SKM-1 (cell line): ENCODE measurements at regions not wholly inside any gene's neighbourhood (a gene's known extent, or its start where the extent isn't known, plus 50 kb on each side); places are given as distances from the start of the nearest gene placed in this dataset.

Experiments
- DNase-seq: peaks from one replicate; lab custom pipeline; 2025; ENCODE audit not compliant: unreplicated experiment; lab: John Stamatoyannopoulos, UW

GRCh38 chr11:70697701-70698100 lies 299.4 kb downstream of the CTTN start:
- no peak for DNase-seq

GRCh38 chr11:70698871-70699270 lies 300.5 kb downstream of the CTTN start:
- DNase-seq: no peak

- DNase-seq: no peak
These were observed 301.2 kb downstream of the CTTN start for GRCh38 chr11:70699294-70700221.

GRCh38 chr11:70700453-70700852 lies 302.1 kb downstream of the CTTN start:
- no peak for DNase-seq

GRCh38 chr11:70700871-70701270 lies 302.5 kb downstream of the CTTN start:
- no peak for DNase-seq

- no peak for DNase-seq
These were observed 303.8 kb downstream of the CTTN start for GRCh38 chr11:70702040-70702648.

- DNase-seq: no peak
These were observed 305.1 kb downstream of the CTTN start for GRCh38 chr11:70703141-70704064.

GRCh38 chr11:70705097-70705496 lies 306.8 kb downstream of the CTTN start:
- no peak for DNase-seq

GRCh38 chr11:70705930-70706329 lies 307.6 kb downstream of the CTTN start:
- no peak for DNase-seq

GRCh38 chr11:70707821-70708220 lies 309.5 kb downstream of the CTTN start:
- no peak for DNase-seq

- DNase-seq: no peak
These were observed 311.3 kb downstream of the CTTN start for GRCh38 chr11:70709596-70709995.

- DNase-seq: no peak
These were observed 311.9 kb downstream of the CTTN start for GRCh38 chr11:70710192-70710591.

GRCh38 chr11:70710601-70711000 lies 312.3 kb downstream of the CTTN start:
- DNase-seq: no peak

- DNase-seq: no peak
These were observed 313.0 kb downstream of the CTTN start for GRCh38 chr11:70711095-70711910.

- DNase-seq: no peak
These were observed 313.5 kb downstream of the CTTN start for GRCh38 chr11:70711911-70712185.

GRCh38 chr11:70712471-70712870 lies 314.1 kb downstream of the CTTN start:
- DNase-seq: no peak

- DNase-seq: no peak
These were observed 314.9 kb downstream of the CTTN start for GRCh38 chr11:70713086-70713835.

- DNase-seq: no peak
These were observed 315.8 kb downstream of the CTTN start for GRCh38 chr11:70713988-70714665.

GRCh38 chr11:70715166-70715951 lies 317.0 kb downstream of the CTTN start:
- DNase-seq: no peak
